ENCODE measurements at regions not wholly inside any gene's neighbourhood (a gene's known extent, or its start where the extent isn't known, plus 50 kb on each side); places are given as distances from the start of the nearest gene placed in this dataset.

- intact Hi-C loops (cut with DNase I), result no loop called here
- no peak for ATAC-seq
- DNase-seq (ENCODE audit: missing footprints), result no peak
Observed at GRCh38 chr3:69547461-69547880, 161.6 kb upstream of the FRMD4B start.

DNA sequence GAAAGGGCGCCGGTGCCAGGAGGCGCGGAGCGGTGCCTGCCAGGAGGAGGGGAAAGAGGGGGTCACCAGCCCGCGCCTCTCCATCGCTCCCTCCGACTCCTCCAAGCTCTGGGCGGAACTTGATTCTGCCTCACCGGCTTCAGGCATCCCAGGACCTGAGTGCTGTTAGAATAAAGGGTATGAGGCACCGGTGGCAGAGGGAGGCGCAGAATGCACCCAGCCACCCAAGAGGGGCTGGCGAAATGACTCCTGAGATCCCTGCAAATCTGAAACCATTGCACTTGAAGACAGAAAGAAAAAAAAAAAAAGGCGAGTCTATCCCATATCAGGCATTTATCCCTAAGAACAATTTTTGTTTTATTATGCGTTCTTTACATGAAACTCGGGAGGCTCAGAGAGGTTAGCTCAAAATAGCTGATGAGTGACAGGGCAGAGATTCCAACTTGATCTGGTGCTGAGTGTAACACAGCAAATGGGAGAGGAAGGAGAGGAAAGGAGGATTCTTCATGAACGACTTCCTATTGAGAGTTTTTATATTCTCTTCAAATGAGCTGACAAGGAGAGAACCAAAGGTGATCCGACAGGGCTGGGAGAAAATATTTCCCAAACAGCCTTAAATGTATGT, 157.0 kb upstream of the FRMD4B start:
- no peak for ATAC-seq
- no peak for DNase-seq (ENCODE audit: missing footprints)
- intact Hi-C loops (cut with DNase I), result no loop called here

- intact Hi-C loops (cut with DNase I), result no loop called here
- DNase-seq (ENCODE audit: missing footprints), result peak; percentile 79
- ATAC-seq, result peak; percentile 70
Observed at GRCh38 chr3:69542089-69542804, 156.4 kb upstream of the FRMD4B start.

DNA sequence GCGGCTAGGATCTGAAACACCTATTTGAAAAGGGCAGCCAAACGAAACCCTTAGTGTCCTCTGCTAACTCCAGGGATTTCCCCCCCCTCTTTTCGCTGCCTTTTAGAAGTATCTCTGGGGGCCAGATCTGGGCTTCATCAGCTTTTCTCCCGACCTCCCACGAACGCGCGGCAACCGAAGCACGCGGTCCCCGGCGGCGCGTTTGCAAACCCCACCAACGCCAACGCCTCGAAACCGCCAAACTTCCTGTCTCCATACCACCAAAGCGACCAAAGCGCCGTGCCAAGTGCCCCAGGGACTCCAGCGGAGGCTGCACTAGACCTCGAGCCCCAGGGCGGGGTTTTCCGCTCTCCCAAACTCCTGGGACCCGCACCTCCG, 155.8 kb upstream of the FRMD4B start:
- ATAC-seq, result peak; percentile 47
- intact Hi-C loops (cut with DNase I), result no loop called here
- peak; percentile 74 for DNase-seq (ENCODE audit: missing footprints)

DNA sequence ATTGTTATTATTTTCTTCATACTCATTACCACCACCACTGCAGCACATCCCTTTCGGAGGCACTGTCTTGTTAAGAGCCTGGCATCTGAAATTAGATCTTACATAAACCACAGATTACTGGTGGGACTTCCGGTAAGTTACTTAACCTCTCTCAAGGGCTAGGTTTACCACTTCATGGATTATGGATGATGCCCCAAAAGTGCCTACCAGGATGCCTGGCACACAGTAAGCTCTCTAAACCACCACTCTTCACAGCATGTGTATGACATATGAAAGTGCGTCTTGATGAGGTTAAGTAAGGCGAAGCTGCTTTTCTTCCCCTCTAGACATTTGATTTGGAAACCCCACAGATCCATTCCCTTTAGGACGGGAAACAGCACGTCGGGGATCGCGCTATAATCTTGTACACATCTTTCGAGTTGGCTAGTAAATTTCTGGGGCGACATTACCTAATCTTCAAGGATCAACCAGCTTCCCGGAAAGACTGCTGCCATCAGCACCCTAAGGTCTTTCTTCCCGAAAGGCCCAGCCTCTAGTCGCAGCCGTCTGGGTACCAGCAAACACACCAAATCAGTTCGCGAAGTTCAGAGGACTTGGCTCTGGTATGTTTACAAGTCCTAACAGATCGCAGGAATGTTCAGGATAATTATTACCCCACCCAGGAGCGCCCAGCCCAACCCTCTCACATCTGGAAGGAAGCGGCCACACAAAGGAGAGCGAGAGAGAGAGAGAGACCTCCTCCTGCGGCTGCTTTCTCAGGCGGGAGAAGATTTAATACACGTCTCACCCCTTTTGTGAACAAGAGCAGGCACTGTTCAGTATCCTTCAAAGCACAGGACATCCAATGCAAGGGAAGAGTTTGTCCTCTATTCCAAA, 155.1 kb upstream of the FRMD4B start:
- DNase-seq (ENCODE audit: missing footprints) (no peak), ATAC-seq (peak; percentile 29)
- intact Hi-C loops (cut with DNase I), result no loop called here

- DNase-seq (ENCODE audit: missing footprints) (no peak), ATAC-seq (no peak)
- intact Hi-C loops (cut with DNase I), result loop anchor here (5.0 to 10.0 kb wide), 2 partner anchors 102 to 214 kb away; no protein-coding TSS in a partner anchor
Observed at GRCh38 chr3:69539134-69539533, 153.2 kb upstream of the FRMD4B start.

DNA sequence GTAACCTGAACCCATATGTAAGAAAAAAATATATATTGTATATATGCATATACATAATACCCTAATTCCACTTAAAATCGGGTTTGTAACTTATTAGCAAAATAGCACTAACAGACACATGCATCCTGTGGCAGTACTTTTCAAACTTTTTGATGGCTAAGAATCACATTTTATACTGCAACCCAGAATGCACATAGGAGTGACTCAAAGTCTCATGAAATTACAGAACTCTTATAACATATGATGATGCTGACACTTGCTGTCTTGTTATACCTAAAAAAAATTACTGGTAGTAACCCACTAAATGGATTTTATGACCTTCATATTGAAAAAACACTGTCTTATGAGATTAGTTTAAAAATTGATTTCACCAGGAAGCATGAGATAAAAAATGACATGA, 152.4 kb upstream of the FRMD4B start:
- intact Hi-C loops (cut with DNase I), result loop anchor here (5.0 to 10.0 kb wide), 2 partner anchors 101 to 213 kb away; no protein-coding TSS in a partner anchor
- DNase-seq (ENCODE audit: missing footprints) (no peak), ATAC-seq (no peak)

DNA sequence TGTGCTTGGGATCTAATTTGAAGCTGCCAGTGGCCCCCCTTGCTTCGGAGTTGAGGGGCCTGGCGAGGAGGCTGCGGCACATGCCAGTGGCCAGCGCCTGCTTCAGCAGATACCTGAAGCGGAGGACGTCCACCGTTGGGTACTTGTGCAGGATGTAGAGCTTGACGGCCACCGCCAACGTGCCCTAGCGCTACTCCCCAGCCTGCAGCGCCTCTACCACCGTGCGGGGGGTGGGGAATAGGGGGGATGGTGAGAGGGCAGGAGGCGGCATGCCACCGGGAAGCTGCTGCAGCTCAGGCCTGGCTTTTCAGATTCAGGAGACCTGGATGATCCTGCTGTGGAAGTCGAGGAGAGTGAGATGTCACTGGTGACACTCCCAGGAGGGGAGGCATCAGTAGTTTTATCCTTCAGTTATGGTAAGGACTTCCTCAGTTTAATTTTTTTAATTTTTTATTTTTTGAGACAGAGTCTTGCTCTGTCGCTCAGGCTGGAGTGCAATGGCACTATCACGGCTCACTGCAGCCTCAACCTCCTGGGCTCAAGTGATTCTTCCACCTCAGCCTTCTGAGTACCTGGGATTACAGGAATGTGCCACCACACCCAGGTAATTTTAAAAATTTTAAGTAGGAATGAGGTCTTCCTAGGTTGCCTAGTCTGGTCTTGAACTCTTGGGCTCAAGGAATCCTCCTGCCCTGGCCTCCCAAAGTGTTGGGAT, 150.6 kb upstream of the FRMD4B start:
- no peak for ATAC-seq
- DNase-seq (ENCODE audit: missing footprints), result no peak
- intact Hi-C loops (cut with DNase I), result loop anchor here (5.0 to 10.0 kb wide), 2 partner anchors 99 to 212 kb away; no protein-coding TSS in a partner anchor

- intact Hi-C loops (cut with DNase I), result loop anchor here (5.0 to 10.0 kb wide), 2 partner anchors 98 to 211 kb away; no protein-coding TSS in a partner anchor
- DNase-seq (ENCODE audit: missing footprints) (peak; percentile 68), ATAC-seq (no peak)
Observed at GRCh38 chr3:69535613-69536012, 149.7 kb upstream of the FRMD4B start.

DNA sequence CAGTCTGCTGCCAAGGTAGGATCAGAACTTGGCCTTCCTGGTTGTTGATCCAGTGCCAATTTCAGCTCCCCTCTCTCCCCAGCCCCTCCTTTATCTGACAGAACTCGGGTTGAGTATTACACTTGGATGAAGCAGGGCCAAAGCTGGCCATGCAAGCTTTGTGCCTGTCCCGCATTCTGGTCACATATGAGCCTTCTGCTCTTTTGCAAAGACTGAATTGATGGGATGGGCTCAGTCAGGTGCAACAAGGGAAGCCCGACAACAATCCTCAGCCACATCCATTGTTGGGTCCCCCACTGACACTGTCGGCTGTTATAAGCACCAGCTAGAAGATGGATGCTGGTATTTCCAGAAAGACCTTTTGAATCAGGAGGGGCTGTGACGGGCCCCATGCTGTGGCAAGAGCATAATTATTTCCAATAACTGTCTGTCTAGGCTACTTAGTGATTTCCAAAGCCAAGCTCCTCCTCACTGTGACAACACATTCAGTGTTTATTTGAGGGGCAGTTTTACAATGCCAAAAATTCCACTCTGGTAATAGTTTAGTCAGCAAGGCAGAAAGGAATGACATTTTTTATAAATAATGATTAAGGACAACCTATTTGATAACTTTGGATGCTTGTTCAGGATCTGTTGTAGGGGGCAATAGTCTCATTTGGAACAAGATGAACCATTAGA, 146.8 kb upstream of the FRMD4B start:
- ATAC-seq (no peak), DNase-seq (ENCODE audit: missing footprints) (no peak)
- intact Hi-C loops (cut with DNase I), result loop anchor here (10.0 kb wide), 1 partner anchor 208 kb away; no protein-coding TSS in a partner anchor

DNA sequence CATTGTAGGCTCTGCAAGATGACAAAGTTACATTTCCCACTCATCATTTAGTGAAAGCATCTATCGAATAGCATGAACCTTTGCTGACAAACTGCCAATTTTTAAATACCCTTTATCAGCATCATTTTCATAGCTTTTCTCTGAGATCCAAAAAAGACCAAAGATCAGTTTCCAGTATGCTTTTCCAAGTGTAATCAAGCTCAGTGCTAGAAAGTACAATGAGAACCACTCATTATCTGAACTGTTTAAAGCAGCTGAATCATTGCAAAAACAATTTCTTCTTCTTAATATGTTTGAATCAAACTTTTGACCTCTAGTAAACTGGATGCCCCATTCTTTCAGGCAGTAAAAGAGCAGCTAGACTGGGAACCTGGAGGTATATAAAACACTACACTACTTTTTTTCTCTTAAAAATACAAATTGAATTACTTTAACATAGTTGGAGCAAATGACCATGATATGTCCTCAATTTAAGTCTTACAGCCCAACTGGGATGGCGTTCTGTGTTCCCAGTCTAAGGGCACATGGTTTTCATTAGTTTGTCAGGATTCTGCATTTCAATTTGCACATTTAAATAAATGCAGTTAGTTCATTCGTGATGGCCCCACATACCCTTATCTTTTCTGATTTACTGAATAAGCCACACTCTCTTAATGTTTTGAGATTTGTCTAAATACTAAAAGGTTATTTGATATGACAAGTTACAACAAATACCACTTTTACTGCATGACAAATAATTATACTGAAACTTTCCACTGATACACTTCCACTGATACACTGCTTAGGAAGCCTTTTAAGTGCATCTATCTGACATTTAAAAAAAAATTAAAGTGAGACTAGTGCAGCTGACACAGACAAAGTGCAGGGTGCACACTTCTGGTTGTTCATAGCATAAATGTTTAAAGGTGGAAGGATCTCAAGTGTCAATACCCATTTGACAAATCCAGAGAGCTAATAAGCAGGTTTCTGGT, 146.0 kb upstream of the FRMD4B start:
- ATAC-seq (no peak), DNase-seq (ENCODE audit: missing footprints) (no peak)
- intact Hi-C loops (cut with DNase I), result loop anchor here (10.0 kb wide), 1 partner anchor 207 kb away; no protein-coding TSS in a partner anchor

DNA sequence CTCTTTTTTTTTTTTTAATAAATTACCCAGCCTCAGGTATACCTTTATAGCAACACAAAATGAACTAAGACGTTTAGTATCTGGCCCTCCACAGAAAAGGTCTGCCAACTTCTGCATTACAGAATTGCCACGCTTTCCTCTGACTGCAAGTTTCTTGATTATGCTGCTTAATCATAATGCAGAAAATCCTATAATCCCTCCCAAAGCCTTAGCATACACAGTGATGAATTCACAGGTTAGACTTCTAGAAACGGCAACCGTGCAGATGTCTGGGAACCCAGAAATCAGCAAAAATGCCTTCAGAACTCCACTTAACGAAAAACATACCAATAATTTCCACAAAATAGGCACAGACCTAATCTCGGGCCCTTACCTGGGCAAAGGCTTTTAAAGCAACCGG, 144.7 kb upstream of the FRMD4B start:
- ATAC-seq (no peak), DNase-seq (ENCODE audit: missing footprints) (no peak)
- intact Hi-C loops (cut with DNase I), result loop anchor here (10.0 kb wide), 1 partner anchor 206 kb away; no protein-coding TSS in a partner anchor

DNA sequence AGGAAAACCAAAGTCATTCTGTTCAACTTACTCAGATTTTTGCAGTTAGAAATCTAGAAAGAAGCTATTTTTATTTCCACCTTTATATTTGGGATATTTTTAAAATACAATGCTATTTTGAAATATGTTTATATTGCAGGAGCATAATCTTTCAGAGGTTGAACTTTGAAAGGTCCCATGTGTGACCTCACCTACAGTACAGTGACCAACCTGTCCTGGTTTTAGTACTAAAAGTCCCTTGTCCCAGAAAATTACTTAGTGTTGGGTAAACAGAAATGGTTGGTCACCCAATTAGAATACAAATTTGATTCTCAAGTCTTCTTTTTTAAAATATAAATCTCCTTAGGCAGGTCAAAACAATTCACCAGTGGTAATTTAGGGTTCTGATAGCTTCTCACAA, 141.6 kb upstream of the FRMD4B start:
- ATAC-seq, result no peak
- intact Hi-C loops (cut with DNase I), result no loop called here

GRCh38 chr3:69524816-69525215, 138.9 kb upstream of the FRMD4B start:
- ATAC-seq (peak; percentile 55), DNase-seq (ENCODE audit: missing footprints) (no peak)
- intact Hi-C loops (cut with DNase I), result no loop called here

More for the DNA sequence above, 141.6 kb upstream of the FRMD4B start:
- DNase-seq (ENCODE audit: missing footprints), result no peak

DNA sequence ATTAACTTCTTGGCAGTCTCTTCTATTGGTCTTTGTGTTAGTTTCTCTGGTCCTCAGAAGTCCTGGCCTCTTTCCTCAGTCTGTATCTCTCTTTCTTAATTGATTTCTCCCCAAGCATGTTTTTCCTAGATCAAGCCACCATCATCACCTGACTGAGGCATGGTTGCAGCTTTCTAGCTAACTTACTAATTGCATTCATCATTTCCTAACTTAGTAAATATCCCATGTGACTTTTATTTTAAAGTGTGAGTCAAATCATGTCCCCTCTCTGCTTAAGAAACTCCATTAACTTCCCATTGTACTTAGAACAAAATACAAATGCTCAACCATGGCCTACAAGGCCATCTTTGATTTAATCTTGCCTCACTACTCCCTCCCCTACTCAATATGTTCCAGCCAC, 135.4 kb upstream of the FRMD4B start:
- DNase-seq (ENCODE audit: missing footprints) (no peak), ATAC-seq (no peak)
- intact Hi-C loops (cut with DNase I), result no loop called here

DNA sequence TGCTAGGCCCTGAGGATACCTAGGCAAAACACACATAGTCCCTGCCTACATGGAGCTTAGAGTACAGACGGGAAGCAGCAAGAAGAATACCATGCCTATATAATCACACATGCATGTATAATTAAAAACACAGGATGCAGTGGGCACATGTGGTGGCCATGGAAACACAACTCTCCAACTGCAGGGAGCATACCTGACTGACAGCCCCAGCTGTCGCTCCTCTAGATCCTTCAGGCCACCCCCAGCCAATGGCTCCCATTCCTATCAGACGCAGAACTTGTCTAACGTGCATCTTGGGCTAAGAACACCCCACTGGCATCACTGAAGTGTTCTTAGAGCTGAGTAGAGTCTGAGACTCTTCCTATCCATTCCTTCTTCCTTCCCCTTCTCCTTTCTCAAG, 125.5 kb upstream of the FRMD4B start:
- no peak for ATAC-seq

DNA sequence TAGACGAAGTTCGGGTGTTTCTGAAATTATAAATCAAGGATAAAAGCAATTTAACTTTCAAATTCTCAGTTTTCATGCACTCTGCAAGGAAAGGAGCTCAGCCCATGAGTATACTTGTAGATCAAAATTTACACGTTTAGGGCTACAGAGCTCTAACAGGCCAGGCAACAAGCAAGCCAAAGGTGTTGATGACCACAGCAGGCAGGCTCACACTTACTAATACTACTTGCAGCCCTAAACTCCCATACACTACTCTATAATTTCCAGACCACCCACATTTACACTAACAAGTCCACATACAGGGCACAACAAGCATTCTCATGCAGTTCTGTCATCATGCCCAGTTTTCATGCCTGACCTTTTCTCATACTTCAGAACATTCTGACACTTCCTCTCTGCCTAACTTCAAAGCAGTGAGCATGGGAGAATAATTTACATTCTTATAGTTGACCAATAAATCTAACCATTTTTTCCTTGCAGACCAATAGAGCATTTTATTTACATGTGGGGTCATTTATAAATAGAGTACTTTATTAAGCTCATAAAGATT, 124.7 kb upstream of the FRMD4B start:
- intact Hi-C loops (cut with DNase I), result no loop called here
- peak; percentile 29 for ATAC-seq
- no peak for DNase-seq (ENCODE audit: missing footprints)

More for the DNA sequence above, 125.5 kb upstream of the FRMD4B start:
- intact Hi-C loops (cut with DNase I), result no loop called here
- no peak for DNase-seq (ENCODE audit: missing footprints)

All from Right ventricle myocardium inferior (tissue), 1 donor.